CD4-positive, alpha-beta memory T cell (primary cell): ENCODE measurements at regions not wholly inside any gene's neighbourhood (a gene's known extent, or its start where the extent isn't known, plus 50 kb on each side); places are given as distances from the start of the nearest gene placed in this dataset.

ENCODE experiments used
- CTCF ChIA-PET: fragments of 350-600 bp; sonication (Branson Sonifier 250); formaldehyde crosslinking; loops from one replicate; lab custom pipeline; 2021; ENCODE audit warnings: inconsistent platforms; ENCODE audit not compliant: partially characterized antibody; lab: Charles Lee
- POLR2A ChIA-PET: fragments of 350-600 bp; sonication (Branson Sonifier 250); formaldehyde crosslinking; loops from one replicate; lab custom pipeline; 2021; ENCODE audit not compliant: partially characterized antibody; lab: Charles Lee
- DNase-seq, 5 donors: peaks; one replicate each; pipeline versions ENCODE4 v3.0.0 to v3.0.0-alpha.2; 2020 to 2022; ENCODE audit warnings: mixed read lengths in 1 of 5
- H3K27ac ChIP-seq: one replicate; pipeline ENCODE4 v1.7.0; 2013; ENCODE audit warnings: low read depth, low read length
- H3K27me3 ChIP-seq: 2 replicates; pipeline ENCODE4 v1.7.0; 2013; ENCODE audit warnings: mild to moderate bottlenecking, low read length, moderate library complexity; ENCODE audit not compliant: insufficient read depth
- H3K36me3 ChIP-seq: 2 replicates; pipeline ENCODE4 v1.7.0; 2013; ENCODE audit warnings: mild to moderate bottlenecking, low read length, moderate library complexity; ENCODE audit not compliant: insufficient read depth
- H3K4me1 ChIP-seq: 2 replicates; pipeline ENCODE4 v1.7.0; 2013; ENCODE audit warnings: mild to moderate bottlenecking, low read length, moderate library complexity; ENCODE audit not compliant: insufficient read depth
- H3K4me3 ChIP-seq, 2 donors: one replicate each; pipeline ENCODE4 v1.7.0; 2013; ENCODE audit warnings: low read length in 2 of 2, mild to moderate bottlenecking in 1 of 2
- H3K9me3 ChIP-seq, 2 donors: one replicate each; pipeline ENCODE4 v1.7.0; 2013; ENCODE audit warnings: low read length in 2 of 2, control low read depth in 1 of 2; ENCODE audit not compliant: control insufficient read depth in 1 of 2
- H3K27ac Mint-ChIP-seq, 7 donors: one replicate each; pipeline ENCODE4 v1.8.0; 2020 to 2021; ENCODE audit warnings: mixed read lengths in 7 of 7, mild to moderate bottlenecking in 6 of 7, inconsistent platforms in 3 of 7, moderate library complexity in 3 of 7
- H3K27me3 Mint-ChIP-seq, 2 donors: one replicate each; pipeline ENCODE4 v1.8.0; 2020 to 2021; ENCODE audit warnings: mixed read lengths in 2 of 2
- H3K36me3 Mint-ChIP-seq, 2 donors: one replicate each; pipeline ENCODE4 v1.8.0; 2020 to 2021; ENCODE audit warnings: mixed read lengths in 2 of 2, inconsistent platforms in 1 of 2, mild to moderate bottlenecking in 1 of 2
- H3K4me1 Mint-ChIP-seq, 4 donors: one replicate each; pipeline ENCODE4 v1.8.0; 2020 to 2021; ENCODE audit warnings: mixed read lengths in 4 of 4, mild to moderate bottlenecking in 1 of 4
- H3K4me3 Mint-ChIP-seq, 8 donors: one replicate each; pipeline ENCODE4 v1.8.0; 2020 to 2021; ENCODE audit warnings: mixed read lengths in 8 of 8, mild to moderate bottlenecking in 7 of 8, moderate library complexity in 6 of 8, inconsistent platforms in 3 of 8
- H3K9me3 Mint-ChIP-seq, 8 donors: one replicate each; pipeline ENCODE4 v1.8.0; 2020 to 2021; ENCODE audit warnings: mixed read lengths in 8 of 8, mild to moderate bottlenecking in 5 of 8, inconsistent platforms in 3 of 8, moderate library complexity in 1 of 8
- intact Hi-C: fragments of 100-400 bp; cut with micrococcal nuclease; formaldehyde crosslinking; loops from one replicate; pipeline ENCODE4 v1.15.1; 2023

GRCh38 chr20:11745145-11745544 is 172.5 kb upstream of the BTBD3 start:
- Mint-ChIP-seq H3K4me1 (no peaks in the 10 kb centered on the region), H3K4me3 (no peak overlapping the region), H3K27me3 (no peaks in the 10 kb centered on the region), H3K27ac (no peak overlapping the region), H3K36me3 (no peaks in the 10 kb centered on the region), H3K9me3 (peaks cover 0 to 13% (median 4%) of the 10 kb centered on the region in 8 donors)
- no peak for DNase-seq
- intact Hi-C loops, result no loop called here
- Histone ChIP-seq H3K27me3 (no peaks in the 10 kb centered on the region), H3K4me3 (no peak overlapping the region), H3K9me3 (peaks cover 0 to 4% of the 10 kb centered on the region in 2 donors), H3K36me3 (no peaks in the 10 kb centered on the region), H3K27ac (no peak overlapping the region), H3K4me1 (no peaks in the 10 kb centered on the region)
- POLR2A ChIA-PET, result no interaction called here
- CTCF ChIA-PET, result no interaction called here

- Histone ChIP-seq H3K4me3 (no peak overlapping the region), H3K27ac (no peak overlapping the region), H3K9me3 (peaks cover 0 to 4% of the 10 kb centered on the region in 2 donors), H3K4me1 (no peaks in the 10 kb centered on the region), H3K36me3 (no peaks in the 10 kb centered on the region), H3K27me3 (no peaks in the 10 kb centered on the region)
- POLR2A ChIA-PET, result no interaction called here
- Mint-ChIP-seq H3K36me3 (no peaks in the 10 kb centered on the region), H3K27me3 (no peaks in the 10 kb centered on the region), H3K4me3 (no peak overlapping the region), H3K4me1 (no peaks in the 10 kb centered on the region), H3K27ac (no peak overlapping the region), H3K9me3 (peaks cover 0 to 9% (median 5%) of the 10 kb centered on the region in 8 donors)
- intact Hi-C loops, result no loop called here
- no peak for DNase-seq
- CTCF ChIA-PET, result no interaction called here
Measured at GRCh38 chr20:11748436-11748835, 169.3 kb upstream of the BTBD3 start.

GRCh38 chr20:11752336-11752735 is 165.4 kb upstream of the BTBD3 start:
- H3K27me3 Mint-ChIP-seq, result no peaks in the 10 kb centered on the region
- H3K4me3 ChIP-seq, result no peak overlapping the region
- POLR2A ChIA-PET, result no interaction called here
- H3K27ac ChIP-seq, result no peak overlapping the region
- no peaks in the 10 kb centered on the region for H3K27me3 ChIP-seq
- no peaks in the 10 kb centered on the region for H3K4me1 ChIP-seq
- no peak overlapping the region for H3K27ac Mint-ChIP-seq
- no peaks in the 10 kb centered on the region for H3K36me3 ChIP-seq
- H3K36me3 Mint-ChIP-seq, result no peaks in the 10 kb centered on the region
- CTCF ChIA-PET, result no interaction called here
- H3K4me3 Mint-ChIP-seq, result no peak overlapping the region
- DNase-seq, result no peak
- intact Hi-C loops, result no loop called here
- H3K4me1 Mint-ChIP-seq, result no peaks in the 10 kb centered on the region
- peaks cover 2 to 13% (median 6%) of the 10 kb centered on the region in 8 donors for H3K9me3 Mint-ChIP-seq
- peaks cover 0 to 4% of the 10 kb centered on the region in 2 donors for H3K9me3 ChIP-seq

- no peak overlapping the region for H3K27ac ChIP-seq
- Mint-ChIP-seq H3K27me3 (no peaks in the 10 kb centered on the region), H3K4me3 (no peak overlapping the region), H3K4me1 (no peaks in the 10 kb centered on the region), H3K36me3 (no peaks in the 10 kb centered on the region), H3K27ac (no peak overlapping the region), H3K9me3 (peaks cover 0 to 13% (median 5%) of the 10 kb centered on the region in 8 donors)
- H3K9me3 ChIP-seq, result peaks cover 0 to 4% of the 10 kb centered on the region in 2 donors
- H3K27me3 ChIP-seq, result no peaks in the 10 kb centered on the region
- no peaks in the 10 kb centered on the region for H3K36me3 ChIP-seq
- no peaks in the 10 kb centered on the region for H3K4me1 ChIP-seq
- DNase-seq, result no peak
- ChIA-PET CTCF (no interaction called here), POLR2A (no interaction called here)
- no peak overlapping the region for H3K4me3 ChIP-seq
- intact Hi-C loops, result no loop called here
Measured at GRCh38 chr20:11753155-11753554, 164.5 kb upstream of the BTBD3 start.

- Histone ChIP-seq H3K27me3 (no peaks in the 10 kb centered on the region), H3K4me1 (no peaks in the 10 kb centered on the region), H3K36me3 (no peaks in the 10 kb centered on the region), H3K27ac (no peak overlapping the region), H3K9me3 (peaks cover 0 to 2% of the 10 kb centered on the region in 2 donors), H3K4me3 (no peak overlapping the region)
- no peak overlapping the region for H3K27ac Mint-ChIP-seq
- peaks cover 0 to 13% (median 4%) of the 10 kb centered on the region in 8 donors for H3K9me3 Mint-ChIP-seq
- ChIA-PET CTCF (no interaction called here), POLR2A (no interaction called here)
- H3K27me3 Mint-ChIP-seq, result no peaks in the 10 kb centered on the region
- H3K4me1 Mint-ChIP-seq, result no peaks in the 10 kb centered on the region
- H3K36me3 Mint-ChIP-seq, result no peaks in the 10 kb centered on the region
- no peak overlapping the region for H3K4me3 Mint-ChIP-seq
- DNase-seq, result no peak
- intact Hi-C loops, result no loop called here
Measured at GRCh38 chr20:11754451-11754850, 163.2 kb upstream of the BTBD3 start.

- H3K9me3 Mint-ChIP-seq, result peaks cover 0 to 13% (median 6%) of the 10 kb centered on the region in 8 donors
- H3K27ac Mint-ChIP-seq, result no peak overlapping the region
- Histone ChIP-seq H3K27ac (no peak overlapping the region), H3K4me3 (no peak overlapping the region), H3K4me1 (no peaks in the 10 kb centered on the region), H3K36me3 (no peaks in the 10 kb centered on the region), H3K27me3 (no peaks in the 10 kb centered on the region), H3K9me3 (no peaks in the 10 kb centered on the region)
- DNase-seq, result no peak
- H3K4me1 Mint-ChIP-seq, result no peaks in the 10 kb centered on the region
- H3K4me3 Mint-ChIP-seq, result no peak overlapping the region
- POLR2A ChIA-PET, result no interaction called here
- no peaks in the 10 kb centered on the region for H3K27me3 Mint-ChIP-seq
- no peaks in the 10 kb centered on the region for H3K36me3 Mint-ChIP-seq
- CTCF ChIA-PET, result no interaction called here
- intact Hi-C loops, result no loop called here
Measured at GRCh38 chr20:11755071-11755841, 162.4 kb upstream of the BTBD3 start.

GRCh38 chr20:11761497-11761896 is 156.2 kb upstream of the BTBD3 start:
- intact Hi-C loops, result no loop called here
- CTCF ChIA-PET, result no interaction called here

More at GRCh38 chr20:11761497-11761896, 156.2 kb upstream of the BTBD3 start:
- POLR2A ChIA-PET, result no interaction called here
- no peak overlapping the region for H3K27ac Mint-ChIP-seq
- H3K4me1 Mint-ChIP-seq, result no peaks in the 10 kb centered on the region
- no peak overlapping the region for H3K4me3 Mint-ChIP-seq
- no peak overlapping the region for H3K27ac ChIP-seq
- H3K27me3 ChIP-seq, result no peaks in the 10 kb centered on the region
- no peaks in the 10 kb centered on the region for H3K36me3 Mint-ChIP-seq
- H3K4me3 ChIP-seq, result no peak overlapping the region
- no peaks in the 10 kb centered on the region for H3K4me1 ChIP-seq
- H3K36me3 ChIP-seq, result no peaks in the 10 kb centered on the region
- no peaks in the 10 kb centered on the region for H3K9me3 ChIP-seq
- no peaks in the 10 kb centered on the region for H3K27me3 Mint-ChIP-seq
- no peak for DNase-seq
- peaks cover 2 to 19% (median 8%) of the 10 kb centered on the region in 8 donors for H3K9me3 Mint-ChIP-seq
